Ascending aorta (tissue), 2 donors: ENCODE measurements at regions not wholly inside any gene's neighbourhood (a gene's known extent, or its start where the extent isn't known, plus 50 kb on each side); places are given as distances from the start of the nearest gene placed in this dataset.
A peak's percentile ranks its signal among the peaks of the same experiment; 100 is the strongest.

ENCODE experiments used
- DNase-seq, 2 donors: peaks; one replicate each; pipeline ENCODE4 v3.0.0-alpha.2; 2019; ENCODE audit warnings: low spot score in 2 of 2
- H3K27ac ChIP-seq, 2 donors: fragments of 200-600 bp; sonication (generic); one replicate each; pipeline ENCODE4 v1.5.1; 2016 to 2017; ENCODE audit warnings: mild to moderate bottlenecking in 1 of 2
- H3K27me3 ChIP-seq: fragments of 200-600 bp; sonication (generic); one replicate; pipeline ENCODE4 v1.5.1; 2017
- H3K36me3 ChIP-seq, 2 donors: fragments of 200-600 bp; sonication (generic); one replicate each; pipeline ENCODE4 v1.5.1; 2016
- H3K4me1 ChIP-seq, 2 donors: fragments of 200-600 bp; sonication (generic); one replicate each; pipeline ENCODE4 v1.5.1; 2016 to 2017; ENCODE audit warnings: mild to moderate bottlenecking in 1 of 2
- H3K4me3 ChIP-seq, 2 donors: fragments of 200-600 bp; sonication (generic); one replicate each; pipeline ENCODE4 v1.5.1; 2016 to 2017; ENCODE audit warnings: mild to moderate bottlenecking in 1 of 2
- H3K9me3 ChIP-seq, 2 donors: fragments of 200-600 bp; sonication (generic); one replicate each; pipeline ENCODE4 v1.5.1; 2016
- intact Hi-C: fragments of 100-400 bp; cut with DNase I; formaldehyde crosslinking; loops from one replicate; pipeline ENCODE4 v1.15.1; 2023
- TF ChIP-seq, protein P1 (sequence below), 3 experiments: fragments of 200-600 bp in 2 of 3; fragments of 450-650 bp in 1 of 3; sonication (generic) in 2 of 3; IDR thresholded peaks; one replicate each; pipeline ENCODE4 v1.5.1; 2016 to 2019; ENCODE audit warnings: antibody characterized with exemption in 3 of 3, mild to moderate bottlenecking in 1 of 3, moderate library complexity in 1 of 3

DNA sequence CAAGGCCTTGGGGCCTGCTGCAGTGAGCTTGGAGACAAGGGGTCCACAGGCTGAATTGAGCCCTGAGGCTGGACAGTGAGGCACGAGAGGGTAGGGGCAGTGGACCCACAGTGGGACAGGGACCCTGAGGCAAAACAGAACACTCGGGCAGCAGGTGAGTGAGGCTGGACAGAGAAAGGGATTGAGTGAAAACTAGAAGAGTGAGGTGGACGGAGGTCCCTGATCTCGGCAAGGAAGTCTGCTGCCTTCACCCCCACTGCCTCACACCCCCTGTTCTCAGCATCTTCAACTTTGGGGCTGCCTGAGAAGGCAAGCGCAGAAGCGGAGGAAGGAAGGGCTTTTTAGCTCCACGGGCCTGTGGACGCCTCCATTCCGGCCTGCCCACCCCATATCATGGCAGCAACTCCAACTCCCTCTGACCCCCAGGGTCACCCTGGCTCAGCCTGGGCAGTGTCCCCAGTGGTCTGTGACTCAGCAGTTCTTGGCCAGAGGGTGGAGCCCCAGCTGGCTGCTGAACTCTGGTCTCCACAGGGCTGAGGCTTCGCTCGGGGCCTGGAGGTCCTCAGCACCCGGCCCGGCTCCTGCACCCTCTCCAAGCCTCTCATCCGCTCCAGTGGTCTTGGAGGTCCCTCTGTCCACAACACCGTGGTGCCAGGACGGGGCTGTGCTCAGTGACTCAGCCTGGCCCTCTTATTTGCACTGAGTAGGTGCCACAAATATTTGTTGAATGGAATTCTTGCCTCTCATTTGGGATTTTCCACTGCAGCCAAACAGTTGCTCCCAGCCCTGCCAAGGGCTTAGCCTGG lies 60.0 kb upstream of the EPS8L3 start:
- peak in 1 of 2 donors; percentile 86 for DNase-seq
- H3K27ac ChIP-seq = peak overlapping the region; percentile 83 to 94
- H3K27me3 ChIP-seq = no peaks in the 10 kb centered on the region
- no peaks in the 10 kb centered on the region for H3K9me3 ChIP-seq
- peaks cover 22 to 54% of the 10 kb centered on the region in 2 donors for H3K4me1 ChIP-seq
- TF ChIP-seq, protein P1, sequence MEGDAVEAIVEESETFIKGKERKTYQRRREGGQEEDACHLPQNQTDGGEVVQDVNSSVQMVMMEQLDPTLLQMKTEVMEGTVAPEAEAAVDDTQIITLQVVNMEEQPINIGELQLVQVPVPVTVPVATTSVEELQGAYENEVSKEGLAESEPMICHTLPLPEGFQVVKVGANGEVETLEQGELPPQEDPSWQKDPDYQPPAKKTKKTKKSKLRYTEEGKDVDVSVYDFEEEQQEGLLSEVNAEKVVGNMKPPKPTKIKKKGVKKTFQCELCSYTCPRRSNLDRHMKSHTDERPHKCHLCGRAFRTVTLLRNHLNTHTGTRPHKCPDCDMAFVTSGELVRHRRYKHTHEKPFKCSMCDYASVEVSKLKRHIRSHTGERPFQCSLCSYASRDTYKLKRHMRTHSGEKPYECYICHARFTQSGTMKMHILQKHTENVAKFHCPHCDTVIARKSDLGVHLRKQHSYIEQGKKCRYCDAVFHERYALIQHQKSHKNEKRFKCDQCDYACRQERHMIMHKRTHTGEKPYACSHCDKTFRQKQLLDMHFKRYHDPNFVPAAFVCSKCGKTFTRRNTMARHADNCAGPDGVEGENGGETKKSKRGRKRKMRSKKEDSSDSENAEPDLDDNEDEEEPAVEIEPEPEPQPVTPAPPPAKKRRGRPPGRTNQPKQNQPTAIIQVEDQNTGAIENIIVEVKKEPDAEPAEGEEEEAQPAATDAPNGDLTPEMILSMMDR (IDR thresholded peaks at IDR 0.05) = no peak
- no peaks in the 10 kb centered on the region for H3K36me3 ChIP-seq
- intact Hi-C loops = loop anchor here (2.0 kb wide), 2 partner anchors 41 to 87 kb away; partner anchors contain the start of gene CSF1
- H3K4me3 ChIP-seq = no peak overlapping the region

DNA sequence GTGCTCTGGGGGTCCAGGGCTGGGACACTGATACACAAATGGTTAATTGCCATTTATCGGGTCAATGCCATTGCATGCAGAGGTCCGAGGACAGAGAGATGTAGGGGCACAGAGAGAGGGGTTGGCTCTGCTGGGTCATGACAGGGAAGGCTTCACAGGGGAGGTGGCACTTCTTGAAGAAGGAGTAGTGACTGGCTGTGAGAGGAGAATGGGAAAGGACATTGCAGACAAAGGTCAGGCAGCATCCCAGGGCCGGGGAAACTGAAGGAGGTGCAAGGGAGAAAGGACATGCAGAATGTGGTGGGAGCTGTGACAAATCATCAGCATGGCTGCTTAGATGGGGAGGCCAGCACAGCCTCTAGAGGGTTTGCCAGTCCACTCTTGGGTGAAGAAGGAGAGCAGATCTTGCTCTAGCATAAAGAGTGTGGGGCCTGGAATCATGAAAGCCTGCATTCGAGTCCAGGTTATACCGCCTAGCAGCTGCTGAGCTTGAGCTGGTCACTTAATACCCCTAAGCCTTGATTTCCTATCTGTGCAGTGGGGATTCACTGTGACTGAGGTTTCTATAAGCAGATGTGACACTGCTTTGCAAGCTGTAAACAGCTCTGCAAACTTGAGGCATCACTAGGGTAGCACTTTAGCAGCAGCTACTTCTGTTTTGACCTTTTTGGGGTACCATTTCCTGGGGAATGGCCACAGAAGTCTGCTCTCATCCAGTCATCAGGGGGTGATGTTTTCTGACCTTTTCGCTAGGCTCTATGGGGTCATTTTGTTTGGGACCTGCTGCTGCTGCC lies 59.2 kb upstream of the EPS8L3 start:
- intact Hi-C loops = loop anchor here (2.0 kb wide), 1 partner anchor 40 kb away; no protein-coding TSS in a partner anchor

GRCh38 chr1:109821831-109822745 lies 58.4 kb upstream of the EPS8L3 start:
- intact Hi-C loops = loop anchor here (2.0 kb wide), 1 partner anchor 39 kb away; no protein-coding TSS in a partner anchor
- H3K9me3 ChIP-seq = no peaks in the 10 kb centered on the region
- no peaks in the 10 kb centered on the region for H3K36me3 ChIP-seq
- peaks cover 22 to 54% of the 10 kb centered on the region in 2 donors for H3K4me1 ChIP-seq
- no peaks in the 10 kb centered on the region for H3K27me3 ChIP-seq
- DNase-seq = peak; percentile 47 to 86
- no peak overlapping the region for H3K4me3 ChIP-seq
- TF ChIP-seq, protein P1 (IDR thresholded peaks at IDR 0.05) = no peak
- peak overlapping the region; percentile 83 to 94 for H3K27ac ChIP-seq

More for the DNA sequence above, 59.2 kb upstream of the EPS8L3 start:
- no peak overlapping the region for H3K4me3 ChIP-seq
- no peaks in the 10 kb centered on the region for H3K9me3 ChIP-seq
- no peaks in the 10 kb centered on the region for H3K36me3 ChIP-seq
- peak overlapping the region; percentile 83 to 94 for H3K27ac ChIP-seq
- TF ChIP-seq, protein P1 (IDR thresholded peaks at IDR 0.05) = no peak
- no peak for DNase-seq
- H3K27me3 ChIP-seq = no peaks in the 10 kb centered on the region
- peaks cover 22 to 54% of the 10 kb centered on the region in 2 donors for H3K4me1 ChIP-seq

DNA sequence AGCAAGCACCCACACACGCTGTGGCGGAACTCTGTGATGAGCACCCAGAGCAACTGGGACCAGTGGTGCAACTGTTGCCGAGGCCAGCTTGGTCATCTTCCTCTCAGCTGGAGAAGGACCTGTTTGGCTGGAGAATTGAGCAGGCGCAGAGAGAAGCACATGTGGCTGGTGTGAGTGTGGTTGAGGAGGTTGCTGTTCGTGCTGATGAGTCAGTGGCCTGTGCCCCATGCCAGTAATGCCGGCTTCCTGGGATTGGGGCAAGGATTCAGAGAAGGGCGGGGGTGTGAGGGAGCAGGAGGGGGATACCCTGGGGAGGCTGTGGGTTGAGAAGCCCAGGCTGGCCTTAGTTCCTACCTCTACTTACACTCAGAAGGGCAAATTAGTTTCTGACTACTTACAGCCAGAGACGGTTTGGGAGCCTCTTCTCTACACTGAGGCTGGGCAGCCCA lies 57.5 kb upstream of the EPS8L3 start:
- no peaks in the 10 kb centered on the region for H3K27me3 ChIP-seq
- H3K4me3 ChIP-seq = no peak overlapping the region
- H3K27ac ChIP-seq = peak overlapping the region; percentile 83 to 94
- intact Hi-C loops = no loop called here
- H3K36me3 ChIP-seq = no peaks in the 10 kb centered on the region
- peak; percentile 92 to 96 for DNase-seq
- H3K4me1 ChIP-seq = peaks cover 26 to 53% of the 10 kb centered on the region in 2 donors
- H3K9me3 ChIP-seq = no peaks in the 10 kb centered on the region
- TF ChIP-seq, protein P1 (IDR thresholded peaks at IDR 0.05) = no peak

DNA sequence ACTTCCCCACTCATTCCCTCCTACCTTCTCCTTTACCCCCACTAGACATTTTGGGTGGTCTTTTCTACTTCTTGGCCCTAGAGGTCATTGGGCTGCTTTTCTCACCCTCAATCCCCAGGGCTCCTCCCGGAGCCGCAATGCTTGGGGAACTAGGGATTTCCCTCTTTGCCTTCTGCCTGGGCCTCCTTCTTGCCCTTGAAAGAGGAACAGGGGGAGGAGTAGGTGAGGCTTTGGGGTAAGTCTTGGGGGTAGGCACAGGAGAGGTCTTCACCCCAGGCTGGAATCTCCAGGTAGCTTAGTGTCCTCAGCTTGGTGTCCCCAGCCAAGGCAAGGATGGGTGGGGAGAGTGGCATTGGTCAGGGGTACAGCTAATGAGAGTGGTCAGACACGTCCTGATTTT lies 56.2 kb upstream of the EPS8L3 start:
- intact Hi-C loops = no loop called here
- Histone ChIP-seq H3K4me3 (no peak overlapping the region), H3K27me3 (no peaks in the 10 kb centered on the region), H3K27ac (no peak overlapping the region), H3K4me1 (peaks cover 31 to 52% of the 10 kb centered on the region in 2 donors), H3K36me3 (no peaks in the 10 kb centered on the region), H3K9me3 (no peaks in the 10 kb centered on the region)
- TF ChIP-seq, protein P1 (IDR thresholded peaks at IDR 0.05) = no peak
- DNase-seq = no peak
